ENCODE measurements at regions not wholly inside any gene's neighbourhood (a gene's known extent, or its start where the extent isn't known, plus 50 kb on each side); places are given as distances from the start of the nearest gene placed in this dataset.

GRCh38 chr11:129290966-129291365, 84.7 kb upstream of the BARX2 start:
- TF ChIP-seq CTCF (conservative IDR thresholded peaks at IDR 0.05; ENCODE audit: low read depth, low read length) (no peak), EZH2 (IDR thresholded peaks at IDR 0.05; ENCODE audit: borderline replicate concordance, low read depth, low read length, poor library complexity, severe bottlenecking) (no peak)
- Histone ChIP-seq H3K4me1 (ENCODE audit: insufficient read depth, low read length, poor library complexity, severe bottlenecking) (peaks cover 4% of the 10 kb centered on the region), H3K36me3 (ENCODE audit: insufficient read depth, low read length, poor library complexity, severe bottlenecking) (no peaks in the 10 kb centered on the region), H3K27me3 (replicated peaks; ENCODE audit: insufficient read depth, low read depth, low read length, poor library complexity) (no peaks in the 10 kb centered on the region), H3K9me3 (ENCODE audit: low read depth, low read length, poor library complexity, severe bottlenecking) (no peaks in the 10 kb centered on the region), H3K27ac (ENCODE audit: low read depth, low read length, poor library complexity, severe bottlenecking) (no peak overlapping the region), H3K4me3 (ENCODE audit: low read depth, low read length, poor library complexity, severe bottlenecking) (no peak overlapping the region)
- no peak for DNase-seq (ENCODE audit: low spot score)
- intact Hi-C loops (cut with micrococcal nuclease; ENCODE audit: unreplicated experiment), result no loop called here
- ChIA-PET CTCF (no interaction called here), POLR2A (ENCODE audit: low non-redundant PET) (no interaction called here)
- no TSS peak for BruUV-seq (replicated peaks)

GRCh38 chr11:129289350-129290040, 86.2 kb upstream of the BARX2 start:
- no peaks in the 10 kb centered on the region for H3K27me3 ChIP-seq (replicated peaks; ENCODE audit: insufficient read depth, low read depth, low read length, poor library complexity)
- intact Hi-C loops (cut with micrococcal nuclease; ENCODE audit: unreplicated experiment), result no loop called here
- H3K36me3 ChIP-seq (ENCODE audit: insufficient read depth, low read length, poor library complexity, severe bottlenecking), result no peaks in the 10 kb centered on the region
- ChIA-PET CTCF (no interaction called here), POLR2A (ENCODE audit: low non-redundant PET) (no interaction called here)
- H3K9me3 ChIP-seq (ENCODE audit: low read depth, low read length, poor library complexity, severe bottlenecking), result no peaks in the 10 kb centered on the region
- no peak overlapping the region for H3K4me3 ChIP-seq (ENCODE audit: low read depth, low read length, poor library complexity, severe bottlenecking)
- H3K4me1 ChIP-seq (ENCODE audit: insufficient read depth, low read length, poor library complexity, severe bottlenecking), result peaks cover 4% of the 10 kb centered on the region
- DNase-seq (ENCODE audit: low spot score), result no peak
- no TSS peak for BruUV-seq (replicated peaks)
- H3K27ac ChIP-seq (ENCODE audit: low read depth, low read length, poor library complexity, severe bottlenecking), result no peak overlapping the region
- TF ChIP-seq CTCF (conservative IDR thresholded peaks at IDR 0.05; ENCODE audit: low read depth, low read length) (no peak), EZH2 (IDR thresholded peaks at IDR 0.05; ENCODE audit: borderline replicate concordance, low read depth, low read length, poor library complexity, severe bottlenecking) (no peak)

- TF ChIP-seq EZH2 (IDR thresholded peaks at IDR 0.05; ENCODE audit: borderline replicate concordance, low read depth, low read length, poor library complexity, severe bottlenecking) (no peak), CTCF (conservative IDR thresholded peaks at IDR 0.05; ENCODE audit: low read depth, low read length) (no peak)
- no peaks in the 10 kb centered on the region for H3K36me3 ChIP-seq (ENCODE audit: insufficient read depth, low read length, poor library complexity, severe bottlenecking)
- no TSS peak for BruUV-seq (replicated peaks)
These were observed 87.7 kb upstream of the BARX2 start for GRCh38 chr11:129287920-129288319.

More at GRCh38 chr11:129287920-129288319, 87.7 kb upstream of the BARX2 start:
- H3K27me3 ChIP-seq (replicated peaks; ENCODE audit: insufficient read depth, low read depth, low read length, poor library complexity), result no peaks in the 10 kb centered on the region
- ChIA-PET POLR2A (ENCODE audit: low non-redundant PET) (no interaction called here), CTCF (no interaction called here)
- H3K27ac ChIP-seq (ENCODE audit: low read depth, low read length, poor library complexity, severe bottlenecking), result no peak overlapping the region
- H3K4me3 ChIP-seq (ENCODE audit: low read depth, low read length, poor library complexity, severe bottlenecking), result no peak overlapping the region
- no peak for DNase-seq (ENCODE audit: low spot score)
- H3K4me1 ChIP-seq (ENCODE audit: insufficient read depth, low read length, poor library complexity, severe bottlenecking), result peaks cover 4% of the 10 kb centered on the region
- intact Hi-C loops (cut with micrococcal nuclease; ENCODE audit: unreplicated experiment), result no loop called here
- H3K9me3 ChIP-seq (ENCODE audit: low read depth, low read length, poor library complexity, severe bottlenecking), result no peaks in the 10 kb centered on the region

Data from A673 (cell line).